SK-N-MC (cell line): ENCODE measurements at regions not wholly inside any gene's neighbourhood (a gene's known extent, or its start where the extent isn't known, plus 50 kb on each side); places are given as distances from the start of the nearest gene placed in this dataset.

Experiments used
- EZH2 ChIP-seq: fragments of 200-600 bp; sonication (generic); IDR thresholded peaks from one replicate; pipeline ENCODE4 v1.6.1; 2017; ENCODE audit warnings: antibody characterized with exemption
- FOXP2 ChIP-seq: optimal IDR thresholded peaks from 2 replicates; pipeline ENCODE3; 2011; ENCODE audit warnings: mild to moderate bottlenecking, moderate library complexity; ENCODE audit not compliant: insufficient read depth; ENCODE audit errors: extremely low read length, control extremely low read depth

DNA sequence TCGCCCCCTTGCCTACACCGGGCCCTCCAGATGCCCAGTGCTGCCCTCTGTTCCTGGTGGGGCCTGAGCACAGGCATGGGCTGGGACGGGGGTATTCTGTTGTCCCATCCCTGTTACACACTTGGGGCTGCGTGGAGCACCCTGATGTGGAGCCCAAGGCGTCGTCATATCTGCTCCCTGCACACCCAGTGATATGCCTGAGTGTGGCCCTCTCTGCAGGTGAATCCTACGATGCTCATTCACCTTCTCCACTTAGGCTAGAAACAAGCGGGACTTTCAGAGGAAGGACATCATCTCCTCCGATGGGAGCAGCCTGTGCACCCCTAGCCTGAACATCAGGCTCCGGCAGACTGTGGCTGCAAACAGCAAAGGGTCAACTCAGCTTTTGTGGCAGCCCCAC lies 91.0 kb upstream of the NPTX2 start:
- TF ChIP-seq FOXP2 (no peak), EZH2 (no peak)
